22Rv1 (cell line): ENCODE measurements at regions not wholly inside any gene's neighbourhood (a gene's known extent, or its start where the extent isn't known, plus 50 kb on each side); places are given as distances from the start of the nearest gene placed in this dataset.

Experiments used
- ZFX ChIP-seq: fragments of 450-650 bp; IDR thresholded peaks from 2 replicates; pipeline ENCODE4 v1.6.1; 2017; ENCODE audit warnings: antibody characterized with exemption, borderline replicate concordance
- TF ChIP-seq, protein P1 (sequence below): fragments of 450-650 bp; IDR thresholded peaks from 2 replicates; pipeline ENCODE4 v1.5.1; 2017; ENCODE audit warnings: mild to moderate bottlenecking

DNA sequence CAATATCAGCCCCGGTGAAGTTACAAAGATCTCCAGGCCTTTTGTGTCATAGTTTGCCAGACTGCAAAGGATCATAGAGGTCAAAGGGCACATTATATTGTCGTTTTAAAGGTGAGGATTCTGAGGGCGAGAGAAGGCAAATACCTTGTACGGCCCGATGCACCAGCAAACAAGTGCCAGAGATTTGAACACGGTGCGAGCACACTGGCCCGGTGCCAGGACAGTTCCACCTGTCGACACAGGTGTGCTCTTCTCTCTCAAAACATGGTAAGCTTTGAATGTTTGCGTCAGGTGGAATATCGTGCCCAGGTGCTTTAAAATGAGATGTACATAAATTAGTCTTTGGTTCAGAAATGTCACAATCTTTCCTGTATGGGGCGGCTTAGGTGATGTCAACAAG, 776.1 kb upstream of the ID2 start:
- TF ChIP-seq, protein P1, sequence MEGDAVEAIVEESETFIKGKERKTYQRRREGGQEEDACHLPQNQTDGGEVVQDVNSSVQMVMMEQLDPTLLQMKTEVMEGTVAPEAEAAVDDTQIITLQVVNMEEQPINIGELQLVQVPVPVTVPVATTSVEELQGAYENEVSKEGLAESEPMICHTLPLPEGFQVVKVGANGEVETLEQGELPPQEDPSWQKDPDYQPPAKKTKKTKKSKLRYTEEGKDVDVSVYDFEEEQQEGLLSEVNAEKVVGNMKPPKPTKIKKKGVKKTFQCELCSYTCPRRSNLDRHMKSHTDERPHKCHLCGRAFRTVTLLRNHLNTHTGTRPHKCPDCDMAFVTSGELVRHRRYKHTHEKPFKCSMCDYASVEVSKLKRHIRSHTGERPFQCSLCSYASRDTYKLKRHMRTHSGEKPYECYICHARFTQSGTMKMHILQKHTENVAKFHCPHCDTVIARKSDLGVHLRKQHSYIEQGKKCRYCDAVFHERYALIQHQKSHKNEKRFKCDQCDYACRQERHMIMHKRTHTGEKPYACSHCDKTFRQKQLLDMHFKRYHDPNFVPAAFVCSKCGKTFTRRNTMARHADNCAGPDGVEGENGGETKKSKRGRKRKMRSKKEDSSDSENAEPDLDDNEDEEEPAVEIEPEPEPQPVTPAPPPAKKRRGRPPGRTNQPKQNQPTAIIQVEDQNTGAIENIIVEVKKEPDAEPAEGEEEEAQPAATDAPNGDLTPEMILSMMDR = no peak
- no peak for TF ChIP-seq ZFX
